ENCODE measurements at regions not wholly inside any gene's neighbourhood (a gene's known extent, or its start where the extent isn't known, plus 50 kb on each side); places are given as distances from the start of the nearest gene placed in this dataset.
A peak's percentile ranks its signal among the peaks of the same experiment; 100 is the strongest.

- CTCF ChIA-PET = no interaction called here
These were observed 72.6 kb upstream of the TET2 start for GRCh38 chr4:105074097-105074496.

DNA sequence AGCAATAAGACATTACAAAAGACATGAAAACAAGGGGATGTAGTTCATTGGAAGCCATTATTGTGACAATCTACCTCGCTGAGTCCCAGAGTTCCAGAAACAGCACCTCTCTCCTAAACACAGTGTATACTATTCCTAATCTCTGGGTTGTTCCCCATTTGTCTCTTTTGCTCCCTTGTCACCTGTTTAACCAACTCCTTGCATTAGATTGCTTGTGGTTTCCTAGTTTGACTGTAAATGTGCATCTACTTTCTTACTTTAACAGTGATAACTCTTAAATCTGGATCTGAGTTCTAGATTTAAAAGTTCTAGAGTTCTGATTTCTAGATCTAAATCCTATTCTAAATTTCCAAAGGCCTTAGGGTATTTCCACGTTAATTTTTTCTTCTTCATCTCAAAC lies 71.6 kb upstream of the TET2 start:
- Histone ChIP-seq H3K4me1 (ENCODE audit: insufficient read depth, low read length) (no peaks in the 10 kb centered on the region), H3K9me2 (replicated peaks; ENCODE audit: low read length) (no peaks in the 10 kb centered on the region), H3K9me3 (ENCODE audit: low read length) (no peaks in the 10 kb centered on the region), H4K20me1 (ENCODE audit: low read length) (no peaks in the 10 kb centered on the region), H3K27me3 (ENCODE audit: low read length) (no peaks in the 10 kb centered on the region), H3K27ac (ENCODE audit: low read length) (no peak overlapping the region), H3K79me2 (ENCODE audit: low read length) (no peaks in the 10 kb centered on the region), H3K9ac (ENCODE audit: low read length) (no peak overlapping the region), H2AFZ (ENCODE audit: low read length) (no peak overlapping the region), H3F3A (ENCODE audit: low read length, unreplicated experiment) (no peaks in the 10 kb centered on the region), H3K36me3 (ENCODE audit: low read depth, low read length) (no peaks in the 10 kb centered on the region), H3K4me2 (ENCODE audit: low read length) (no peak overlapping the region), H3K4me3 (ENCODE audit: low read length) (no peak overlapping the region)
- CTCF ChIA-PET = no interaction called here
- DNase-seq = no peak
- no TSS peak for BruUV-seq (replicated peaks)
- POLR2A ChIA-PET (ENCODE audit: unreplicated experiment) = no interaction called here
- no peak for ATAC-seq
- no peak for TF ChIP-seq EZH2 (IDR thresholded peaks at IDR 0.05; ENCODE audit: low read length, unreplicated experiment)
- no peak for TF ChIP-seq EZH2phosphoT487 (IDR thresholded peaks at IDR 0.05; ENCODE audit: borderline replicate concordance, low read length)
- TF ChIP-seq, protein P1, sequence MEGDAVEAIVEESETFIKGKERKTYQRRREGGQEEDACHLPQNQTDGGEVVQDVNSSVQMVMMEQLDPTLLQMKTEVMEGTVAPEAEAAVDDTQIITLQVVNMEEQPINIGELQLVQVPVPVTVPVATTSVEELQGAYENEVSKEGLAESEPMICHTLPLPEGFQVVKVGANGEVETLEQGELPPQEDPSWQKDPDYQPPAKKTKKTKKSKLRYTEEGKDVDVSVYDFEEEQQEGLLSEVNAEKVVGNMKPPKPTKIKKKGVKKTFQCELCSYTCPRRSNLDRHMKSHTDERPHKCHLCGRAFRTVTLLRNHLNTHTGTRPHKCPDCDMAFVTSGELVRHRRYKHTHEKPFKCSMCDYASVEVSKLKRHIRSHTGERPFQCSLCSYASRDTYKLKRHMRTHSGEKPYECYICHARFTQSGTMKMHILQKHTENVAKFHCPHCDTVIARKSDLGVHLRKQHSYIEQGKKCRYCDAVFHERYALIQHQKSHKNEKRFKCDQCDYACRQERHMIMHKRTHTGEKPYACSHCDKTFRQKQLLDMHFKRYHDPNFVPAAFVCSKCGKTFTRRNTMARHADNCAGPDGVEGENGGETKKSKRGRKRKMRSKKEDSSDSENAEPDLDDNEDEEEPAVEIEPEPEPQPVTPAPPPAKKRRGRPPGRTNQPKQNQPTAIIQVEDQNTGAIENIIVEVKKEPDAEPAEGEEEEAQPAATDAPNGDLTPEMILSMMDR (conservative IDR thresholded peaks at IDR 0.05; ENCODE audit: low read depth, low read length) = no peak
- intact Hi-C loops (cut with micrococcal nuclease) = no loop called here

More at GRCh38 chr4:105074097-105074496, 72.6 kb upstream of the TET2 start:
- Histone ChIP-seq H3K9me2 (replicated peaks; ENCODE audit: low read length) (no peaks in the 10 kb centered on the region), H3K4me3 (ENCODE audit: low read length) (no peak overlapping the region), H3K9me3 (ENCODE audit: low read length) (no peaks in the 10 kb centered on the region), H3K4me2 (ENCODE audit: low read length) (no peak overlapping the region), H3F3A (ENCODE audit: low read length, unreplicated experiment) (no peaks in the 10 kb centered on the region), H3K79me2 (ENCODE audit: low read length) (no peaks in the 10 kb centered on the region), H3K27ac (ENCODE audit: low read length) (no peak overlapping the region), H3K36me3 (ENCODE audit: low read depth, low read length) (no peaks in the 10 kb centered on the region), H3K4me1 (ENCODE audit: insufficient read depth, low read length) (no peaks in the 10 kb centered on the region), H3K9ac (ENCODE audit: low read length) (no peak overlapping the region), H2AFZ (ENCODE audit: low read length) (no peak overlapping the region), H3K27me3 (ENCODE audit: low read length) (no peaks in the 10 kb centered on the region), H4K20me1 (ENCODE audit: low read length) (no peaks in the 10 kb centered on the region)
- POLR2A ChIA-PET (ENCODE audit: unreplicated experiment) = no interaction called here
- TF ChIP-seq EZH2 (IDR thresholded peaks at IDR 0.05; ENCODE audit: low read length, unreplicated experiment) = no peak
- TF ChIP-seq EZH2phosphoT487 (IDR thresholded peaks at IDR 0.05; ENCODE audit: borderline replicate concordance, low read length) = no peak
- DNase-seq (no peak), ATAC-seq (no peak)
- intact Hi-C loops (cut with micrococcal nuclease) = no loop called here
- BruUV-seq (replicated peaks) = no TSS peak

DNA sequence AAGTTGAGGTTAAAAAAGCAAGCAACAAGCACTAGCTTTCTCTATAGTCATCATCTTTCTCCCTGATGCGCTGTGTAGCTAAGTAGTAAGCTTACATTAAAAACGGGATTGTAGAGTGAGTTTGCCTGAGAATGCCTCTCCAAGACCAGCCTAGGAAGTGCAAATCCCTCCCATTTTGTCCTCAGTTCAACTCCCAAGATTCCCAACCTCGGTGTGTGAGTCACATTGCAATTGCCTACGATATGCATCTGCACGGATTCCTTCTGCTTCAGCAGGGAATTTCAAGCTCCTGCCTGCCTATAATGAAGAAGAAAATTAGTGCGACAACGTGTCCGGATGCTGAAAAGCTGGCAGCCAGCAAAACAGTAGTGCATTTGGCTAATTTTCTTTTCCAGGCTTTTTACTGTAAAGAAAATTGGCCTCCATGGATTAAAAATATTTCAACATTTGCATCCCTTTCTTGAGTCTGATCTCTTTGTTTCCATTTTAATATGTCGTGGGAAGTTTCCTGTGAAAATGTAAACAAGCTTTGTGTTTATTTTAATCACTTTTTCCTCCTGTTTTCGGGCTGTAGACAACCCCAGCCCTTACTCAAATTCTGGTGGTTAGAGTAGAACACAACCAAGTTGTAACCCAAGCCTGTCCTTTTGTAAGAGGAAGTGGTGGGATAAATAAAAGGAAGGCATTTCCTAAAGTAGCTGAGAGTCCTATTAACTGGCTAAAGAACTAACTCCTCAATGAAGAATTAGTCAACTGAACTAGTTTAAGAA lies 58.4 kb upstream of the TET2 start:
- Histone ChIP-seq H3K9me3 (ENCODE audit: low read length) (no peaks in the 10 kb centered on the region), H3K79me2 (ENCODE audit: low read length) (no peaks in the 10 kb centered on the region), H3F3A (ENCODE audit: low read length, unreplicated experiment) (no peaks in the 10 kb centered on the region), H3K4me2 (ENCODE audit: low read length) (no peak overlapping the region), H3K27ac (ENCODE audit: low read length) (no peak overlapping the region), H3K4me1 (ENCODE audit: insufficient read depth, low read length) (peaks cover 19% of the 10 kb centered on the region), H3K4me3 (ENCODE audit: low read length) (no peak overlapping the region), H3K9me2 (replicated peaks; ENCODE audit: low read length) (no peaks in the 10 kb centered on the region), H3K27me3 (ENCODE audit: low read length) (no peaks in the 10 kb centered on the region), H2AFZ (ENCODE audit: low read length) (no peak overlapping the region), H3K36me3 (ENCODE audit: low read depth, low read length) (no peaks in the 10 kb centered on the region), H3K9ac (ENCODE audit: low read length) (no peak overlapping the region), H4K20me1 (ENCODE audit: low read length) (no peaks in the 10 kb centered on the region)
- CTCF ChIA-PET = no interaction called here
- intact Hi-C loops (cut with micrococcal nuclease) = no loop called here
- POLR2A ChIA-PET (ENCODE audit: unreplicated experiment) = no interaction called here
- TF ChIP-seq, protein P1 (conservative IDR thresholded peaks at IDR 0.05; ENCODE audit: low read depth, low read length) = no peak
- no peak for TF ChIP-seq EZH2 (IDR thresholded peaks at IDR 0.05; ENCODE audit: low read length, unreplicated experiment)
- TF ChIP-seq EZH2phosphoT487 (IDR thresholded peaks at IDR 0.05; ENCODE audit: borderline replicate concordance, low read length) = no peak
- ATAC-seq (no peak), DNase-seq (peak; percentile 15)
- BruUV-seq (replicated peaks) = no TSS peak

All from PC-3 (cell line).